ENCODE measurements at regions not wholly inside any gene's neighbourhood (a gene's known extent, or its start where the extent isn't known, plus 50 kb on each side); places are given as distances from the start of the nearest gene placed in this dataset.

DNA sequence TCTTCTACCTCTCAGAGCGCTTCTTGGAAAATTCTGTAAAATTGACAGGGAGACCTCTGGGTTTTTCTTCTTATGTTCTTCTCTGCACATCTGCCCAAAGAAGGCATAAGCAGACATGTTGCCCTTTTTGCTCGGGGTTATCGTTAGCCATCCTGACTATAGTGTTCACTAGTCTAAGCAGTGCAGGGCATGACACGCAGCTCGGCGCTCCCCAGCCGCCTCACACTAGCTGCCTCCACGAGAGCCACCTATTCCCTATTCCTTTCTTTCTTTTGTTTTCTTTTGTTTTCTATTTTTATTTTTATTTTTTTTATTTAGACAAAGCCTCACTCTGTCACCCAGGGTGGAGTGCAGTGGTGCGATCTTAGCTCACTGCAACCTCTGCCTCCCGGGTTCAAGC is 100.2 kb upstream of the OPRM1 start:
- H3K27me3 Mint-ChIP-seq (ENCODE audit: low read depth), result no peaks in the 10 kb centered on the region
- no peaks in the 10 kb centered on the region for H3K4me1 Mint-ChIP-seq
- TF ChIP-seq CTCF (IDR thresholded peaks at IDR 0.05; ENCODE audit: unreplicated experiment in 3 of 3), result no peak
- no peaks in the 10 kb centered on the region for H3K36me3 Mint-ChIP-seq (ENCODE audit: low read depth)
- no peak overlapping the region for H3K4me3 Mint-ChIP-seq
- H3K9me3 Mint-ChIP-seq, result peaks cover 7% of the 10 kb centered on the region
- H3K27ac Mint-ChIP-seq, result no peak overlapping the region

DNA sequence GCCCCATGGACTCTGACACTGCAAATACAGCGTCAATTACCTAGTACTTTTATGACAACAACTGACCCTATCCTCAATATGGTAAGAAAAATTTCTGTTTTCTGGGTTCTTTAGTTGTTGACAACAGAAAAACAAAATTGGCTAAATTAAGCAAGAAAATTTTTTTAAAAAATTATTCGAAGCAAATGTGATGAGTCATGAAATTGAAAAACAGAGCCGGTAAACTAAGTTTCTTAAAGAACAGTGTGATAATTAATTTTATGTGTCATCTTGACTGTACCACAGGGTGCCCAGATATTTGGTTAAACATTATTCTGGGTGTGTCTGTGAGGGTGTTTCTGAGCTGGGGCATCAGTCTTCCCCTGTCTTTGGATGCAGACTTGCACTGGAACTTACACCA is 107.6 kb upstream of the OPRM1 start:
- no peak for TF ChIP-seq CTCF (IDR thresholded peaks at IDR 0.05; ENCODE audit: unreplicated experiment in 3 of 3)
- Mint-ChIP-seq H3K27me3 (ENCODE audit: low read depth) (no peaks in the 10 kb centered on the region), H3K4me1 (no peaks in the 10 kb centered on the region), H3K36me3 (ENCODE audit: low read depth) (no peaks in the 10 kb centered on the region), H3K27ac (no peak overlapping the region), H3K4me3 (no peak overlapping the region), H3K9me3 (peaks cover 2% of the 10 kb centered on the region)

DNA sequence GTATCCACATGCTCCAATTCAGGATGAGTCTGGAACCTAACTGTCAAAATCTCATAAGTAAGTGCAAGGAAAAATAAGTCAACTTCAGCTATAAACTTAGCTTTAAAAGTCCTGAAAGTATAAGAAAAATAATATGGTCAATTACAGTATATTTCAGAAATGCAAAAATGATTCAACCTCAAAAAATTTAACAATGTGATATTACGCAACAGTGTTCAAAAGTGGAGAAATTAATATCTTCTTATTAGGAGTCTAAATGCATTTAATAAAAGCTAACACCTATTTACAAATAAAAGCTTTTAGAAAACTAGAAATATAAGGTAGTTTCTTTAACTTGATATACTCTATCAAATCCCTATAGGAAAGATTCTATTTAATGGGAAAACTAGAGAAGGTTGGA is 111.2 kb upstream of the OPRM1 start:
- Mint-ChIP-seq H3K4me1 (no peaks in the 10 kb centered on the region), H3K9me3 (no peaks in the 10 kb centered on the region), H3K4me3 (no peak overlapping the region), H3K36me3 (ENCODE audit: low read depth) (no peaks in the 10 kb centered on the region), H3K27me3 (ENCODE audit: low read depth) (peaks cover 3% of the 10 kb centered on the region), H3K27ac (no peak overlapping the region)
- no peak for TF ChIP-seq CTCF (IDR thresholded peaks at IDR 0.05; ENCODE audit: unreplicated experiment in 3 of 3)

GRCh38 chr6:153898360-153899059 is 140.5 kb upstream of the OPRM1 start:
- H3K4me3 Mint-ChIP-seq, result no peak overlapping the region
- H3K36me3 Mint-ChIP-seq (ENCODE audit: low read depth), result no peaks in the 10 kb centered on the region
- no peaks in the 10 kb centered on the region for H3K27me3 Mint-ChIP-seq (ENCODE audit: low read depth)
- no peaks in the 10 kb centered on the region for H3K4me1 Mint-ChIP-seq
- peaks cover 6% of the 10 kb centered on the region for H3K9me3 Mint-ChIP-seq
- no peak overlapping the region for H3K27ac Mint-ChIP-seq
- TF ChIP-seq CTCF (IDR thresholded peaks at IDR 0.05; ENCODE audit: unreplicated experiment in 3 of 3), result no peak

DNA sequence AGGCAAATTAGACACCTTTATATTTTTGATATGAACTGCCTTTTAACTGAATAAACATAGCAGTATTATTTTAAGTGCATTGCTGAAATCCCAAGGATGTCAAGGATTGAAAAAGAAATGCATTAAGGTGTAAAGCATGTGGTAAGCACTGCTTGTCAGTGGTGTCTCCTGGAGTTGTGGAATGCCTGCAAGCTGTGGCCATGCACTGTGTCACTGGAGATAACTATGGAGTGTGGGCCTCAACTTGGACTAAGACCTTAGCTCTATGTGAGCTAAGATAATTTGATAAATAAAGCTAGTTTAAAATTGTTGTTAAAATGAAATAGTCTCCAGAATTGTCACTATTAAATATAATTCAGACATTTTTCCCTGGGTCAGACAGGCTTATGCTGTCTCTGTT is 156.6 kb upstream of the OPRM1 start:
- H3K27ac Mint-ChIP-seq, result no peak overlapping the region
- H3K4me3 Mint-ChIP-seq, result no peak overlapping the region
- no peak for TF ChIP-seq CTCF (IDR thresholded peaks at IDR 0.05; ENCODE audit: unreplicated experiment in 3 of 3)
- no peaks in the 10 kb centered on the region for H3K27me3 Mint-ChIP-seq (ENCODE audit: low read depth)
- no peaks in the 10 kb centered on the region for H3K36me3 Mint-ChIP-seq (ENCODE audit: low read depth)
- peaks cover 12% of the 10 kb centered on the region for H3K9me3 Mint-ChIP-seq
- no peaks in the 10 kb centered on the region for H3K4me1 Mint-ChIP-seq

DNA sequence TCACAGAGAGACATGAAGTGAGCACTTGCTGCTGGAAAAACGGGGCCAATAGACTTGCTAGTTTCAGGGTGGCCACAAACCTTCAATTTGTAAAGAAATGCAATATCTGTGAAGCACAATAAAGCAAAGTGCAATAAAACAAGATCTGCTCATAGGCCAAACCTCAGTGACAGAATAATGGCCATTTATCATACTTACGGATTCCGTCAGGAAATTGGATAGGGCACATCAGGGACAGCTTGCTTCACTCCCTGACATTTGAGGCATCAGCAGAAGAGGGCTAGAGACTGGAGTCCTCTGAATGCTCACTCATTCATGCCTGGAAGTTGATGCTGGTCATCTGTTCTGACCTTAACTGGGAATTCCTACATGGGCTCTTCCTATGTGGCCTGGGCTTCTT is 165.5 kb upstream of the OPRM1 start:
- no peak for TF ChIP-seq CTCF (IDR thresholded peaks at IDR 0.05; ENCODE audit: unreplicated experiment in 3 of 3)
- Mint-ChIP-seq H3K27me3 (ENCODE audit: low read depth) (peaks cover 6% of the 10 kb centered on the region), H3K27ac (no peak overlapping the region), H3K9me3 (peaks cover 17% of the 10 kb centered on the region), H3K4me3 (no peak overlapping the region), H3K36me3 (ENCODE audit: low read depth) (no peaks in the 10 kb centered on the region), H3K4me1 (no peaks in the 10 kb centered on the region)

Data from nephron (organoid).